NCI-H226 (cell line): ENCODE measurements at regions not wholly inside any gene's neighbourhood (a gene's known extent, or its start where the extent isn't known, plus 50 kb on each side); places are given as distances from the start of the nearest gene placed in this dataset.

Experiments
- DNase-seq: peaks from one replicate; pipeline ENCODE4 v3.0.0-alpha.2; 2015

DNA sequence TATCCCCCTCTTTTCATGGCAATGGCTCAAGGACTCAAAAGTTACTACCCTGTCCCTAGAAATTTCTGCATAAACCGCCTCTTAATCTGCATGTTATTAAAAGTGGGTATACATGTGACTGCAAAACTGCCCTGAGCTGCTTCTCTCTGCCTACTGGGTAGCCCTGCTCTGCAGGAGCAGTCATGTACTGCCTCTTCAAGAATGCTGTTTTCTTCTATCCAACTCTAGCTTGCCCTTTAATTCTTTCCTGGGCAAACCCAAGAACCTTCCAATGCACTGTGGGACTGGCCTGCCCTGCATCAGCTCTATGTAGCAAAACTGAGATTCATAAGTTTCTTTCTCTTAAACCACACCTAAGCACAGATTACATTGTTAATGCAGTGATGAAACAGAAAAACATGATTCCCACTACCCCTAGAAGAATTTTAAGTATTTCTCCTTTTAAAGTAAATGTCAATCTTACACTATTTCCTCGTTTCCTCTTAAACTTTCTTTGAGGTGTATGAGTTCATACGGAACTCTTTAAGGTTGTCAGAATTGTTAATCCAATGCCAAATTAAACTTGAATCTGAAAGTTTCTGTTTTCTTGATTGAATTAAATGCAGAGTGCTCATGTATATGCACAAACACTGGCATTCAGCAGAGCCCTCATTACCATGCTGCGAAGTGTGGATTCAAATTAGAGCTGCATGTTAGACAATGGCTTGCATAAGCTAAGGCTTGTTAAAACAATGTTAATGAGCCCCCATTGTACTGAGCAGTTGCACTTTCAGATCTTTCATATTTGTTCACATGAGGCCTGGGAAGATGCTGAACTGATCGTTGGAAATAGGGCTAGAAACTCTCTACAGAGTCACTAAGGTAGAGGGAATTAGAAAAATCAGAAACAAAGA lies 669.9 kb upstream of the PCDH20 start:
- no peak for DNase-seq

DNA sequence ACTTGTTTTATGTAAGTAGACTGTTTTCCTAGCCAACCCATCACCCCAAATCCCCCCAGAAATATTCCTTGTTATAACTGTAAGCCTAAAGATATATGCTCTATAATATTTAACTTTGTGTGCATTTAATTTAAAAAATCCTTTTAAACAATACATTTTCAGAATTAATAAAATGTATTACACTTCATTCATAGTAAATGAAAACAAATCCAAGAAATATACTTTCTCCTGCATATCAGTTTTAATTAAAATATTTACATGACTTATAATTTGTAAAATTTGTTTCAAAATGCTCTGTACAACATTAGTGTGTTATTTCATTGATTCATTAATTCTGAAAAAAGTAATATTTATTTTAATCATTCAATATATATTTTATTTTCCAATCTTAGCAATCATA lies 669.1 kb upstream of the PCDH20 start:
- DNase-seq: no peak

DNA sequence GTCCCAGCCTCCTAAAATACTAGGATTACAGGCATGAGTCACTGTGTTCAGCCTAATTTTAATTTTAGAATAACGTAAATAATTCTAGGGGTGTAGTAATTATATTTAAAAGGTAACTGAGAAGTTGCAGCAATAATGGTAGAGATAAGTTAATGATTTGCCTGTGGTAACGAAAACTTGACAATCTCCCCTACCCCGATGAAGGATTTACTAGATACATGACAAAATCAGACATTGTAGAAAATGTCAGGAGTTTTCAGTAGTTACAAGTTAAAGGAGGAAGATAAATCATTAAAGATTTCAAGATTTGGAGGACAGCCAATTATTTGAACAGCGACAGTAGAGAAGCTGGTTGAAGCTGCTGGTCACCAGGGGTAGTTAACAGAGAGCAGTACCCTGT lies 652.2 kb upstream of the PCDH20 start:
- DNase-seq: no peak

DNA sequence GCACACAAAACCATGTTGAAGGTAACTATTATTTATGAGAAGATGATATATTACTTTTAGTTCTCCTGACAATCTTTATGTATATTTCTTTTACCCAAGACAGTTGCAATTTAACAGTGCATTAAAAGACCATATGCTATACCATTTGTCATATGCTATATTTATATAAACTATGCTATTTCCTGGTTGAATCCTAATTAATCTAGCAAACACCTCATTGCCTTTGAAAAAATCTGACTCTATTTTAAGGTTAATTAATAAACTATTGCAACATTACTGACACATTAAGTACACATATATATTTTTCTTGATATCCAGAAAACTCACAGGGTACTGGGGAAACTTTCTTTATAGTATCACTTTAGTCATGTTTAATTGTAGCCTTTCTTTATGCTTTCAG lies 649.4 kb upstream of the PCDH20 start:
- DNase-seq: no peak

DNA sequence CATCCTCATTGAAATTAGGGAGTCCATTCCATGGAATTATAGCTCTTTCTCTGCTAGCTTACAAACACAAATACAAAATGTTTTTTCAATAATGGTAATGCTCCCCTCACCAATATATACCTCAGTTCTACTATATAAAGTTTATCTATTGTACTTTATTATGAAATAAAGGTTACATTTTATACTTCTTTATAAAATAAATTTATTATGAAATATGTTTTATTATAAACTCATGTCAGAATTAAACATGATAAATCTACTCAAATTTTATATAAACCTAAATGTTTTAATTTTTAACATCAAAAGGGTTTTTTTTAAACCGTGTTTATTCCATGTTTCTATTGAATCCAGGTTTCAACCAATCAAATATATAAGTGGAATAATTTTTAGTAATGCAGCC lies 646.1 kb upstream of the PCDH20 start:
- DNase-seq: no peak

DNA sequence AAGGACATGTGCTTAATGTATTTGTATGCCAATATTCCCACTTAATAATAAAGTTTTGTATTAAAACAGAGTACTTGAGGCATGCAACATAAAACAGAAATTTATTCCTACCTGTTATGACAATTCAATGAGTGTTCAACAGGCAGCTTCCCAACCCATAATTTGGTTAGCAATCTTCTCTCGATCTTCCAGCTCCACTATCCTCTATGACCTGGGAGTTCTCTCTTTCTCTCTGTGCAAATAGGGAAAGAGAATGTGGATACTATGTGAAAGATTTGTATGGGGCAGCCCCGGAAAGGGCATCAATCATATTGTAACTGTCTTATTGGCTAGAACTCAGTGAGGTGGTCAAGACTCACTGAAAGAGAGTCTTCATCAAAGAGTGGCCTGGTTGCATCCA lies 644.9 kb upstream of the PCDH20 start:
- DNase-seq: no peak

DNA sequence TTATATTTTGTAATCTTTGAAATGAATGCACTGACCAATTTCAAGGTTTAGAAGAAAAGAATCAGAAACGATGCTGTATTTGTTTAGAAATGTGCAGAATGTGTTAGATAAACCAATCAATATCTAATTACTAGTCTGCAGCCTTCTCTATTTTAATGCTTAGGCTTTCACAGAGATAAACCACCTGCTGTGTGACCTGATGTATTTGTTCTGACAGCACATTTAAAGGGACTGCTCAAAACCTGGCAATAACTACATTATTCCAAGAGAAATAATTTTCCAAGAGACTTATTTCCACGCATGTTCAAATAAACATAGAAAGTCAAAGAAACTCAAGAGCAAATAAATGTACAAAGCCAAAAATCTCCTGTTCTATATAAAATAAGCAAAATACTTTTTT lies 641.6 kb upstream of the PCDH20 start:
- DNase-seq: no peak

DNA sequence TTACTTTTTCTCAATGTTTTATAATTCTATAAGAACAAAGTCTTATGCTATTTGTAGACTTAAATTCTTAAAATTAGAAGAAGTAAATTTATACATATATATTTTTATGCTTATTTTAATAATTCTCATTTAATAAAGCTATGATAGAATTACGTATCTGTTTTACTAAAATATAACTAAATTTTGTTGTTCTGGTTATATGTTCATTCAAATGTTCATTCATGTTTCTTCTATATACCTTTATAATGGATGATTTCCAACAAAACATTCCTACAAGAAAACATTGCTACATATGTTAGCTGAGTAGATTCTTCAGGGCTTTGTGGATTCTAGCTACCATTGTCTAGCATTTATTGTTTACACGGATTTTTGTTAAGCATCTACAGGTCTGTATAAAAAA lies 634.3 kb upstream of the PCDH20 start:
- no peak for DNase-seq

DNA sequence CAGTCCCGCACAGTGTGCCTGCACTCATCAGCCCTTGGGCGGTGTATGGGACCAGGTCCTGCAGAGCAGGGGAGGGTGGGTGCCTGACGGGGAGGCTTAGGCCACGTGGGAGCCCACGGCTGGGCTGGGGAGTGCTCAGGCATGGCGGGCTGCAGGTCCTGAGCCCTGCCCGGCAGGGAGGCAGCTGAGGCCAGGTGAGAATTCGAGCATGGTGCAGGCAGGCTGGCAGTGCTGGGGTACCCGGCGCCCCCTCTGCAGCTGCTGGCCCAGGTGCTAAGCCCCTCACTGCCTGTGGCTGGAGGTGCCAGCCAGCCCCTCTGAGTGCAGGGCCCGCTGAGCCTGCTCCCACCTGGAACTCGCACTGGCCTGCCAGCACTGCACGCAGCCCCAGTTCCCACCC lies 630.9 kb upstream of the PCDH20 start:
- DNase-seq: no peak

DNA sequence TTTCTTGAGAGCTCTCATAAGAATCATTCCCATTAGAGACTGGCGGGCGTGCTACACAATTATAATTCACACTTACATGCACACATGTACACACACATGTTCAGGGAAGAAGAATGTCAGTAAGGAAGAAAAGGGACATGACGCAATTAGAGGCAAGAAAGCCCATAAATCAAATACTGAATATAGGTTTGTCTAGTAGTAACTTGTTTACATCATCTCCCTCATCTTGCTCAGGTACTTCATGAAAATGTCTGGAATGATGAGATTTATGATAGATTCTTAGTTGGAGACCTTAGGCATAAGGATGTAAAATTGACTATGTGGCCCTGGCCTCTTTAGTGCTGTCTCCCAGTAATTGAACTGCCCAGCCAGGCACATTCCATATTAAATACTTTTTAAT lies 628.0 kb upstream of the PCDH20 start:
- DNase-seq: no peak

DNA sequence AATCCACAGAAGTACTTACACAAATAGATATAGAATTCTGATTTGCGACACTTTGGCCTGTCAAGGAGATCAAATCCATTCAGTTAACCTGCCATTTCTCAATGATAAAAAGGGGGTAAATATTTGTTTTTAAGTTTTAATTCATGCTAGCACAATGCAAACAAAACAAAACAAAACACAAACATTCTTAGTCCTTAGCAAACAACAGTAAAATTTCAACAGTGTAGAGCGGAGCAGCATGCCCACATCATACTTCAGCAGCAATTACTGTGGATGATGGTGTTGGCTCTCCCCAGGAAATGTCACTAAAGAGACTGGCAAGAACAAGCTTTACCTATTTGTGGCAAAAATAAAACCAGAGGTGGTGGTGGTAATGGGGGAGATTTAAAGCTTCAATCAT lies 625.2 kb upstream of the PCDH20 start:
- no peak for DNase-seq

DNA sequence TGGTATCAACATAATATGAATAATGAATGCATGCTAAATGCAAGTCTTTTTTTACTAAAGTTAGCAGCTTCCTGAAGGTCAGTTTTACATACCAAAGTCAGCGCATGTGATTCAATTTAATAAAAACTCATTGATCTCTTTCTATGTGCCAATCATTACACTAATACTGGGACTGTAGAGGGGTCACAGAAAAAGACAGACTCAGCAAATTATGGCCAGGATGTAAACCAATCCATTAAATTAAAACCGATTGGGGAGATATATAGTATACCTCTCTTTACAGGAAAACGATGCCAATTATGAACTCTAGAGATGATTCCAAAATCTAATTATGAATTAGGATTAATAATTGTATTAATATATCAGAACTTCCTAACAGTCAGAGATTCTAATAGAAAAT lies 624.4 kb upstream of the PCDH20 start:
- DNase-seq: no peak

DNA sequence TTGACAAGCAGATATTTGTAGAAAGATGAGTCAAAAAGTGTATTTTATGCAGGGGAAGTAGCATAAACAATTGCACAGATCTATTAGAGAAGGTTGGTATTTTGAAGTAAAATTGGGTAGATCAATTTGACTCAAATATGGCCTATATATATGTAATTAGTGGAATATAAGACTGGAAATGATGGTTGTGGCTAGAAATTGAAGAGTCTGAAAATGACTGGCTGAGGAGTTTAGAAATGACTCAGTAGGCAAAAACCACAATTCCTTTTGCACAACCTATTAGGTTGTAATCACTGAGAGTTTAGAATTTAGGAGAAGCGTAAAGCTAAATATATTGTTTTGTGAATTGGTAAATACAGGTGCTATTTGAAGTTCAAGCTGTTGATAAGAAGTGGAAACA lies 622.6 kb upstream of the PCDH20 start:
- no peak for DNase-seq

DNA sequence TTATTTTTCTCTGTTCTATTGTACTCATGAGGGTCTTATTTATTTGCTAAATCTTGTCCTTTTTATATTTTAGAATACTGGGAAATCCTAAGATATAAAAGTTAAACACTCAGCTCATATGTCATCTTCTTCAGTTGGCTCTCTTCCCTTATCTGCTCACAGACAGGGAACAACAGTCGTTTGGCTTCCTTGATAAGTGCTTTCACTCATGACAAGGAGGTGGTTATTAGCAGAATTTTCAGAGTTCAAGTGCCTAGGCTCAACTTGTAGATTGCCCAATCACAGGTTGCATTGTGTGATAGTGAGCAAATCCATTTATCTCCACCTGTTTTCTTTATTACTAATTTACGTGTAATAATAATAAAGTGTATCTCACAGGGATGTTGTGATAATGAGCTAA lies 620.3 kb upstream of the PCDH20 start:
- no peak for DNase-seq

DNA sequence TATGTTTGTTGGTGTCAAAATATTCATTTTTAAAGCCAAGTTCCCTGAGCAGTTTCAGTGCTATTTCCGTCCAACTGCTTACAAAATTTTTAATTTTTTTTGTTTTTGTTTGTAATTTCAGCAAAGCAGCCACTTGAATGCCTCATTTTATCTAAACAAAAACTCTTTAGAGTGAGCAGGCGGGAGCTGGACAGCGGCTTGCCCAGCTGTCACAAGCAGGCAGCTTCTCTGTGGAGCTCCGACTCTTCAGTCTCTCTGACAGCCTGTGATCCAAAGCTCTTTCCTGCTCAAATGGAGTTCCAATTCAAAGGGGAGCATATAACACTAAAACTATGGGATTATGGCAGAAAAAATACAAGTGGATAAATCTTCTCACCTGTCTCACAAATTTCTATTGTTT lies 618.3 kb upstream of the PCDH20 start:
- no peak for DNase-seq

DNA sequence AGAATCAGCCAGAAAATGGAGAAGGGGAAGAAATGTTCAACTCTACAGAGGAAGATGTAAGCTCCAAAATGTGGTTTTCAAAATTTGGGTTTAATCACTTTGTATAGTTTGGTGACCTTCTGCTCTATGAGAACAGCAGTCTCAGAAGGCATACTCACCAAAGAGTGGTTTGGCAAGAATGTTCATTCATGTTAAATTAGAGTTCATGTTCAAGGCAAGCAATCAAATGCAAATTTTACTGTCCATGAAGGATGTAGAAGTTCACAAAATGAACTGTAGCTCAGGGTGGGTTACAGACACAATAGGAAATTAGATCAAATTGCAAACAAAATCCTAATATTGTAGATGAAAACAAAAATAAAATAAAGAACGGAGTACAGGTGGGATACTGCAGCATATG lies 606.7 kb upstream of the PCDH20 start:
- no peak for DNase-seq

DNA sequence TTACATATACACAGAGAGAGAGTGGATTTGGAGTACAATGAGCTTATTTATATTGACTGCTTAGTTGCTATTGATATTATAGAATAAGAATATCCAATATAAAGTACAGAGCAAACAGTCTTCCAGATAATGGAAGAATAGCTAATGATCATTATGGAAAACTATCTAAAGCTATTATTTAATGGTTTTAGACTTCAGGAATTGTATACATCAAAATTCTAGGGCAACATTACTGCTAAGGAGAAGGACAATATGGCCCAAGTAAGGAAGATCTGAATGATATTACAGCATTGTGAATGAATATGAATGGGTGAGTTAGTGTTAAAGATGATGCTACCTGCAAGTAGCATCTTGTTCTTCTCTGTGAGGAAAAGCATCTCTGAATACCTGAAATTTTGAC lies 604.2 kb upstream of the PCDH20 start:
- DNase-seq: no peak

DNA sequence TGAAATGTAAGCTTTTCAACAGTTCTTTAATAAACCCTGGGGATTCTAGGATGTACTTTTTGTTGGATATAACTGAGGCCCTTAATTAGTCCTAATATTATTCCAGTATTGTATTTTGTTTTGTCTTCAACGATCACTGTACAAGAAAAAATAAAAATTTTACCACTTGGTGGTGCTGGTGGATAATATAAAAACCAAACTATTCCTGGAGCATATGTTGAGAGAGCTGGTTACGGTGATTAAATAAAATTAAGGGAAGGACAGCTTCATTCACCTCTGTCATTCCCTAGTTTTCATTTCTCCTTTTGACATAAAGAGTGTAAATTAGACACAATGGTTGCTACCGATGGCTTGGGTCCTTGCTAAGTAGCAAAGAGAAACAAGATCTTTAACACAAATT lies 598.6 kb upstream of the PCDH20 start:
- DNase-seq: no peak

DNA sequence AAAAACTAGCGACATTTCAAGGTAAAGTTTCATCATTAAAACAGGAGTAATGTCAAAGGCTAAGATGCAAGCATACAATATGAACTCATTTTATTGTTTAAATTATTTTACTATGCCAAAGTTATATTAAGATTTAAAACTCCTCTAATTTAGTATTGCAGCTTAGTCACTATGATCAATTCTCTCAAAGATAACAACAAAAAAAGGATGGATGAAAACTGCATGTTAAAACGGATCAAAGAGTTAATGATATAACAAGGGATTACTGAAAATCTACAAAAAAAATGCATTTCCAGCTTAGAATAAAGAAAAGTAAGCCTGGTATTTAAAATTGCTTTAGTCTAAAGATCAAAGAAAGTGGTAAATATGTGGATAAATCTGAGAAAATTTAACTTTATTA lies 587.8 kb upstream of the PCDH20 start:
- no peak for DNase-seq

DNA sequence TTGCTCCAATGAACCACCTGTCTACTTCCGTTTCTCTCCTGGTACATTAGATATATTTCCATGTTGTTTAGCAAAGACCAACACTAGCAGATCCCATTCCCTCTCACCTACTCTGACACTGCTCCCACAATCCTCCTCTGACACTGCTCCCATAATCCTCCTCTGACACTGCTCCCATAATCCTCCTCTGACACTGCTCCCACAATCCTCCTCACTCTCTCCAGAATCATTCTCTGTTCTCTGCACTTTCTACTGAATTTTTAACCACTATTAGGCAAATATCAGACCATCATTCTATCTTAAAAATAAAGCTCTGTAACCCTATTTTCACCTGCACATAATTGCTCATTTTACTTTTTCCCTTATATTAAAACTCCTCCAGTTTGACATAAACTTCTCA lies 578.5 kb upstream of the PCDH20 start:
- DNase-seq: no peak

DNA sequence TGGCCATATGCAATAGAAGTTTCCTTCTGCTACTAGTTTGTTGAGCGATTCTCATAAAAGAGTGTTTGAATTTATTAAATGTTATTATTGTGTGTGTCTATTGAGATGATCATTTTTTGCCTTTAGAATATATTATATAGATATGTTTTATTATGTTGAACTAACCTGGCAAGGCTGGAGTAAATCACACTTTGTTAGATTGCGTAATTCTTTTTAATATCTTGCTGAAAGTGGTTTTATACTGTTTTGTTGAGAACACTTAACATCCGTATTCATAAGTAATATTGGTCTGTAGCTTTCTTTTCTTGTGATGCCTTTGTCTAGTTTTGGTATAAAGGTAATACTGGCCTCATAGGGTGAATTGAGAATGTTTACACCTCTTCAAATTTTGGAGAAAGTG lies 574.3 kb upstream of the PCDH20 start:
- no peak for DNase-seq

DNA sequence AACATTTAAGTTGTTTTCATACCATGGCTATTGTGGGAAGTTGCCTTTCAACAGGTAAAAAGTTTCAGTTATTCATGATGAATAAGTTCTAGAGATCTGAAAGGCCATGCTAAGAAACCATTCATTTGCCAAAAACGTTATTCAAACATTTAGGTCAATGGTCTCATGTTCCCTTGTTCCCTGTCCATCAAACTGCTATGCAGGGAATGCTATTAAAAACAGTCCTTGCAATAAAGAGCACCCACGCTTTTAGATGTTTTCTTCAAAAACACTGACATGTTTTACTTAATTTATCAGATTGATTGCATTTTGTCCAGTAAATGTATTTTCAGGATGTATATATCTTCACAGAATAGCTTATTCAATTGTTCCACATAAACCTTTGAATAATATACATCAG lies 573.2 kb upstream of the PCDH20 start:
- DNase-seq: no peak

DNA sequence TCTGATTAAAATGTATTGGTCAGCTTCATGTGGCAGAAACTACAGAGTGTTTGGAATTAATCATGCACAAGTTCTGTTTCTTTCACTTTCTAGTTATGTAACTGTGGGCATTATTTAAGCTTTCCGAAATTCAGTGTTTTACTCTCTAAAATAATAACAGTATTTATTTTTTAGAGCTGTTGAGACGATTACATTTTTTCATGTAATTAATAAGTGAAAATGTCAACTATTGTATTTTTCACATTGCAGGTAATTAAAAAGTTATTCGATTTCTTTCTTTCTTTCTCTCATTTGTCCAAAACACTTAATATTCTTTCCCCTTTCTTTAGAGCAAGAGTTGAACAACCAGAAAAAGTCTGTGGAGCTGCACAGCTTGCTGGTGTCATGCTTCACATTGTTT lies 559.4 kb upstream of the PCDH20 start:
- DNase-seq: no peak

DNA sequence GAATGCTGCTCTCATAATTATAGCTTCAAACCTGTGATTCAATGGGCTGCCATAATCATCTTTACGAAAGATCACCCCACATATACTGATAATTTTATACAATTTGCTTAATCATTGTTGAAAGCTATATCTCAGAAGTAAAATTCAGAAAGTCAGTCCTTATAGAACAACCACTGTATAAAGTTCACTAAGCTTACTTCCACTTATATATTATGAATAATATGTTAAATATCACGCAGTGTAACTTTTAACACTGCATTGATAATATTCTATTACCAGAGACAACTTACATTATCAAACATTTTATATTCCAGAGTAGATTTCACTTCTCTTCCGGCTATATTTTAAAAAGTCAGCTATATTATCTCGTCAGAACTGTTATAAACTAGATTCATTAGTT lies 550.1 kb upstream of the PCDH20 start:
- DNase-seq: no peak

DNA sequence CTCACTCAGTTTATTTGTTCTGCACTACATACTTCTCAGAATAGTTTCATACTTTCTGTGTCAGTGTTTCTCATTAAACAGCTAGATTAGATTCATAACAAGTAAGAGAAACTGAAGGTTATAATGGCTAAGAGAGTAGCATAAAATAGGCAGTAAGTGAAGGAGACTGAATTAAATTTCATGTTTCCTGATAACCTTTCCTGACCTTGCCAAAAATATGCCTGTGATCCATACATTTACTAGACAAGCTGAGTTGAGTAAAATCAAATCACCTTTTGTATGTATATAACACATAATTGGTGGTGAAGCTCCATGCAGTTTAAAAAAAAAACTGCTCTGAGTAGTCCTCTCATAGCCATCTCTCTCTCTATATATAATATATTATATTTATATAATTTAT lies 545.3 kb upstream of the PCDH20 start:
- DNase-seq: no peak

DNA sequence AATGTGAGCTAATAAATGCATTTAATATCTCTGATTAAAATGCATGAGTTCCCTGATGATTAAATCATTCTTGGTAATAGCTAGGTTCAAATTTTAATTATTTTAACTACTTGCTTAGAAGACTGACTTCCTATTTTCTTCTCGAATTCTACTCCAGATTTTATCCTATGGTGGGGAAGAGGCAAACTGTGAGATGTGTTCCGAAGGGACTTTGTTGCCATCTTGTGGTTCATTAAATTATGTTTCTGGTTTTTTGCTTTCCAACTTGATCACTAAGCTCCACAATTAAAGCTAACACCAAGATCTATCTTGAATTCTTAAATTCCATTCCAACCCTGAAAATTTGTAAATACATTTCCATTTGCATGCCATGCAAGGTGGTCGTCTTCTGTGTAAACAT lies 538.4 kb upstream of the PCDH20 start:
- no peak for DNase-seq
